ENCODE measurements at regions not wholly inside any gene's neighbourhood (a gene's known extent, or its start where the extent isn't known, plus 50 kb on each side); places are given as distances from the start of the nearest gene placed in this dataset.

DNA sequence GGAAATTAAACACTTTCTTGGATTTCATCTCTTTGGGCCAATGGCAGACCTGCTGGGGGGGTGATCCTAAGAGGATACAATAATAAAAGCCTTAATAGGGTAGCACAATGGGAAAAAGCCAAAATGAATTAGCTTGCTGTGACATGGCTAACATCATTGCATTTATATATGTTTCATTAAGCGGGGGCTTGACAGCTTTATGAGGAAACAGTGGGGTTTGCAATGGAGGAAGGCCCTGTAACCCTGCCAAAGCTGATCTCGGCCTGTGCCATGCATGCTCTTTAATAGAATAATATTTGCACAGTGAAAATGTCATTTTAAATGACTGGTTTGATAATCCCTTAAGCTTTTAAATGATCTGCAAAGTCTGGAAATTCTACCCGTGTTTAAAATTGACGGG, 291.5 kb downstream of the SLC4A3 start:
- TF ChIP-seq, protein P1, sequence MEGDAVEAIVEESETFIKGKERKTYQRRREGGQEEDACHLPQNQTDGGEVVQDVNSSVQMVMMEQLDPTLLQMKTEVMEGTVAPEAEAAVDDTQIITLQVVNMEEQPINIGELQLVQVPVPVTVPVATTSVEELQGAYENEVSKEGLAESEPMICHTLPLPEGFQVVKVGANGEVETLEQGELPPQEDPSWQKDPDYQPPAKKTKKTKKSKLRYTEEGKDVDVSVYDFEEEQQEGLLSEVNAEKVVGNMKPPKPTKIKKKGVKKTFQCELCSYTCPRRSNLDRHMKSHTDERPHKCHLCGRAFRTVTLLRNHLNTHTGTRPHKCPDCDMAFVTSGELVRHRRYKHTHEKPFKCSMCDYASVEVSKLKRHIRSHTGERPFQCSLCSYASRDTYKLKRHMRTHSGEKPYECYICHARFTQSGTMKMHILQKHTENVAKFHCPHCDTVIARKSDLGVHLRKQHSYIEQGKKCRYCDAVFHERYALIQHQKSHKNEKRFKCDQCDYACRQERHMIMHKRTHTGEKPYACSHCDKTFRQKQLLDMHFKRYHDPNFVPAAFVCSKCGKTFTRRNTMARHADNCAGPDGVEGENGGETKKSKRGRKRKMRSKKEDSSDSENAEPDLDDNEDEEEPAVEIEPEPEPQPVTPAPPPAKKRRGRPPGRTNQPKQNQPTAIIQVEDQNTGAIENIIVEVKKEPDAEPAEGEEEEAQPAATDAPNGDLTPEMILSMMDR (IDR thresholded peaks at IDR 0.05 in 4 of 5, conservative IDR thresholded peaks at IDR 0.05 in 1 of 5): no peak
- TF ChIP-seq POLR2A (IDR thresholded peaks at IDR 0.05): no peak

All from gastrocnemius medialis (tissue), 4 donors.